ENCODE measurements at regions not wholly inside any gene's neighbourhood (a gene's known extent, or its start where the extent isn't known, plus 50 kb on each side); places are given as distances from the start of the nearest gene placed in this dataset.

- TF ChIP-seq CTCF (IDR thresholded peaks at IDR 0.05; ENCODE audit: control extremely low read depth in 1 of 3, insufficient read depth in 1 of 3, low read depth in 1 of 3, low read length in 3 of 3) (no peak), ATF2 (IDR thresholded peaks at IDR 0.05; ENCODE audit: low read length) (no peak), GTF2F1 (IDR thresholded peaks at IDR 0.05; ENCODE audit: borderline replicate concordance, low read depth, low read length) (no peak), ASH2L (IDR thresholded peaks at IDR 0.05; ENCODE audit: low read length) (no peak), CHD1 (IDR thresholded peaks at IDR 0.05; ENCODE audit: low read depth, low read length) (no peak), POLR2A (IDR thresholded peaks at IDR 0.05; ENCODE audit: control extremely low read depth in 1 of 2, low read depth in 2 of 2, low read length in 2 of 2) (no peak), SIX5 (IDR thresholded peaks at IDR 0.05; ENCODE audit: low read depth, low read length) (no peak), TCF12 (IDR thresholded peaks at IDR 0.05; ENCODE audit: low read depth, low read length) (no peak), FOSL1 (IDR thresholded peaks at IDR 0.05; ENCODE audit: insufficient read depth, low read depth, low read length) (no peak), SP1 (IDR thresholded peaks at IDR 0.05; ENCODE audit: low read depth, low read length) (no peak), TAF7 (optimal IDR thresholded peaks at IDR 0.05; ENCODE audit: borderline replicate concordance, low read depth, low read length) (no peak), SIN3A (conservative IDR thresholded peaks at IDR 0.05 in 1 of 2, IDR thresholded peaks at IDR 0.05 in 1 of 2; ENCODE audit: low read depth in 1 of 2, low read length in 2 of 2) (no peak)
These were observed 244.8 kb upstream of the UFL1 start for GRCh38 chr6:96276856-96277255.
